HG03280 (cell line): ENCODE measurements at regions not wholly inside any gene's neighbourhood (a gene's known extent, or its start where the extent isn't known, plus 50 kb on each side); places are given as distances from the start of the nearest gene placed in this dataset.

ENCODE experiments used
- ATAC-seq: cut with Tn5 transposase; IDR thresholded peaks from one replicate; pipeline ENCODE4 v1.9.1; 2021; ENCODE audit warnings: mild to moderate bottlenecking, moderate library complexity; ENCODE audit not compliant: unreplicated experiment

GRCh38 chr7:79593866-79594301 is 140.4 kb upstream of the MAGI2 start:
- ATAC-seq = no peak

DNA sequence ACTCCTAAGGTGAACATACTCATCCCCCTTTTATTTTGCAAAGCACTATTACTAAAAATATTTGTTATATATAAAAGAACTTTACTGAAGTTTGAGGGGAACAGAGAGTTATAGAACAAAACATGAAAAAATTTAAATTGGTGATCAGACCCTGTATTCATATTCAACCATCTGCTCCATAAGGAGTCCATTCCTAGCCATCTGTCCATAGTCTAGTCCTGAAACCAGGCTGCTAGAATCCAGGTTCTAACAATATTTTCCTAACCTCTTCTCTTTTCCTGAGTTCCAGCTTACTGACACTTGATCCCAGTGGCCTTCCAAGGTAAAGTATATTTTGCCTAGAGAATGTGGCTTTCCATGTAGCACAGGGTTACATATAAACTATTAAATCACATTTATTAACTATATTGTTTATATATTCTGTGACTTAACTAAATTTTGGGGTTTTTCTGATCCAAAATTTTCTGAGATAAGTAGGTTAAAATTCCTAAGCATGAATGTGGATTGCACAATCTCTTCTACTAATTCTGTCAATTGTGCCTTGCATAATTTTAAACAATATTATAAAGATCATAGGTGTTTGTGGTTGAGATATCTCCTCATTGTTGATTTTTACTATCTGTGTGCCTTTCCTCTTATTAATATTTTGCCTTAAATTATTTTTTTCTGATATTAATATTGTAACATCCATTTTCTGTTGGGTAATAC is 137.6 kb upstream of the MAGI2 start:
- no peak for ATAC-seq

- ATAC-seq = no peak
Measured at GRCh38 chr7:79590391-79590790, 136.9 kb upstream of the MAGI2 start.

GRCh38 chr7:79570903-79571302 is 117.4 kb upstream of the MAGI2 start:
- no peak for ATAC-seq

DNA sequence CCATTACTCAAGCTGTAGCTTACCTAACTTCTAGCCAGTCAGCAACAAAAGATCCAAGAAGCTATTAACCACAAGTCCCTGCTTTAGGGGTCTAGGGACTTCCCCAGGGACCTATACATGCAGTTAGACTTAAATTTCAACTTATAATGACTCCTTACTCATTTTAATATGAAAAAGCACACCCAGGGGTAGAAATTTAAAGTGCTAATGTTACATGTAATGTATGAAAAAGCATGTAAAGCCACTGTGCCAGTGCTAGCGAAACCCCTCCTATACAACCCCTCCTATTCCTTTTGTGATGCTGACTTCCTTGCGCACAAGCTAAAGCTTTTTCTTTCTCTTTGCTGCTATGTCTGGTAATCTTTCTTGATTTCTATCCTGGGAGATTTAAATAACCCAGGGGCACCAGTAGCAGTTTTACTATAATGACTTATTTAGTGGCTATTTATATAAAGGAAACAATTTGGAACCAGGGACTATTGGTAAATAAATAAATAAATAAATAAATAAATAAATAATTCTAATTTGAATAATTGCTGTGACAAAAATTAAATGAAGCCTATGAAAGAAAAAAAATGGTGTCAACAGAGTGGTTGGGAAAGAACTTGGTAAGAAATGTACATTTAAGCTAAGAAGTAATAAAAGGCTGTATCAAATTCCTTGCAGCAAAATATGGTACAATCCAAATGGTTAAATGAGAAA is 110.5 kb upstream of the MAGI2 start:
- no peak for ATAC-seq

- no peak for ATAC-seq
Measured at GRCh38 chr7:79555571-79555970, 102.1 kb upstream of the MAGI2 start.

- no peak for ATAC-seq
Measured at GRCh38 chr7:79553811-79554555, 100.5 kb upstream of the MAGI2 start.

DNA sequence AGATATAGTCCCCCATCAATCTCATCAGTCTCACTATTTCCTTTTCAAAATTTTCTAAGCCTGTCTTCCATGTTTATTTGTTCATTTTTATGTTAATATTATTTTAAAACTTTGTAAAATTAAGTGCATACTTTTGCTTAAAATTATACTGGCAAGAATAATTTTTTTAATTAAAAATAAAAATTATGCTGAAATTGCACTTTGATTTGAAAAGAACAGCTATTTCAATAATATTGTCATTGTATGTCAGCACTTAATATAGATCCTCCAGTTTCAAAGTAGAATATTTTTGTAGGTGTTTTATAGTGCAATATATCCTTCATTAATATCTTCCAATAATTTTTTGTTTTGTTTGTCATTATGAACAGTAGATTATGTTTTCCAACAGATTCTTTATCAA is 99.0 kb upstream of the MAGI2 start:
- ATAC-seq = no peak

GRCh38 chr7:79548727-79549126 is 95.3 kb upstream of the MAGI2 start:
- no peak for ATAC-seq

GRCh38 chr7:79547132-79547531 is 93.7 kb upstream of the MAGI2 start:
- ATAC-seq = no peak

- ATAC-seq = no peak
Measured at GRCh38 chr7:79540592-79540991, 87.1 kb upstream of the MAGI2 start.

GRCh38 chr7:79534128-79534527 is 80.7 kb upstream of the MAGI2 start:
- ATAC-seq = no peak

DNA sequence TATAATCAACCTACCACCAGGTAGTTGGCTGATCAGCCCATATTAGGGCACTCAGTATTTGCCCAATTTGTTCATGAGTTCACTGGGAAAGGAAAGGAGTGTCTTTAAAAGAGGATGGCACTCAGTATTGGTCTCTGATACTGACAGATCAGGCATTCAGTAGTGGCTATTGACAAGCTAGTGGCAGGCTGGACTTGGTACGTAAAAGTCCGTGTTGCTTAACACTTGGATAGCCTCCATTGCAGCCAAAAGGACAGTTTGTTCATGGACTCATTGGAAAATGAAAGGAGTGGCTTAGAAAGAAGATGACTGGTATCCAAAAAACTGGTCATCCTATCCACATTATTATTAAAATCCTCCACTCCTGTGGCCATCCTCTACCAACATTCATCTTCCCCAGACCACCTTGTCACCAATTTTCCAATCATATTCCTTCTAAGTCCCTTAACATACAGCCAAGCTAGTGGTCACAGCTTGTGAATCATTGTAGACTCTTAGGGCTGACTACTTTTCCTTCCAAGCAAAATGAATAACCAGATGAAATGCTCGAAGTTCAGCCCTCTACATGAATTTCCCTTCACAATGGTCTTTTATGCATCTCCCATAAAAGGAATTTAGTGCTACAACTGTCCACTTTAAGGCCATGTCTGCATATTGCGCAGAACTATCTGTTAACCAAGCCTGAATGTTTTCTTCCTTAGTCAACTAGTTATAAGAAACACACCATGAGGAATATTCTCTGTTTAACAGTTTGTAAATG is 78.6 kb upstream of the MAGI2 start:
- ATAC-seq = no peak

DNA sequence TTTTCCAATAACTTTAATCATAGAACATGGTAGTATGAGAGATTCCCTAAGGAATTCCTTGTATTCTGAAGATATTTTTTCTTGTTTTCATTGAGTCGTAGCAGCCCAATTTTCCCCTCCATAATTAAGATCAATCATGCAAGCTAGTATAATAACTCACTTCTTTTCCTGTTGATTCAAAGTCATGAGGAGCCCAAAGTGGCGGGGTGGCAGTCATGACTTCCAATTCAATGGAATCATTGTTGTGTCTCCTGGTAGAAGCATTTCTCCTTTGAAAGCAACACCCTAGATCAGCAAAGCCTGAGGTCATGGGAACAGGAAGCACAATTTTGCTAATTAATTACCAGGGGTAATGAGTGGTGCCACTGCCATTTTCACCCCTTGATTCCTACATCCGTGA is 77.6 kb upstream of the MAGI2 start:
- no peak for ATAC-seq

GRCh38 chr7:79529881-79530235 is 76.4 kb upstream of the MAGI2 start:
- no peak for ATAC-seq

GRCh38 chr7:79529214-79529880 is 75.9 kb upstream of the MAGI2 start:
- ATAC-seq = no peak

GRCh38 chr7:79528421-79528820 is 75.0 kb upstream of the MAGI2 start:
- no peak for ATAC-seq

GRCh38 chr7:79524048-79524447 is 70.6 kb upstream of the MAGI2 start:
- ATAC-seq = no peak

DNA sequence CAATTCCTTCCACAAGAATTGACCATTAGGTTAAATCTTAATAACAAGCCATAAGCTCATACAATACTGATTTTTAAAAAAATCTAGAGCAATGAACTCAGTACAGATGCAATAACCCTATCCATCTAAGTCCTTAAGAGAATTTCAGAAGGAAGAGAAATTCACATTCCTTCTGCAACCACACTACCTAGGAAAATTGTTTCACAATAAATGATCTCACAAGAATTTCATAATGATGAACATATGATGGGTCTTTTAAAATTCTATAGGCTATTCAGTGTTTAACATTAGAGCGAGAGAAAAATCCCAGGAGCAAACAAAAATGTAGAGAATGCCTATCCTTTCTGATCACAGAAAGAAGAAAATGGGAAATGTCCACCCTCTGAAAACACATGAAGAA is 70.0 kb upstream of the MAGI2 start:
- no peak for ATAC-seq

DNA sequence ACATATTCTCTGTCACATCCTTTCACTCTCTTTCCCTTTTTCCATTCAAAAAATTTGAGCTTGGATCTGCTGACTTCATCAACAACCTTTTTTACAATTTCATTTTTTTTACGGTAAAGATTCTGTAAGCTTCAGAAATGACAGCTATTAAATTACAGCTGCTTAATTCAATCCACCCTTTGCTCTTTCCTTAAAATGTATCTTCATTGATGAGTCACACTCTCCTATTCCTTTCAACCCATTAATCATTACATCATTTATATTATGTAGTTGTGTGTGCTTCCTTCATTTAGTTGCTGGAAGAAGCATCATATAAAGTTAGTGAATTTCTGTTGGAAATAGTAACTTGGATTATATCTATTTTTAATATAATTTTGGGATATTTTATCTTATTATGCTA is 67.1 kb upstream of the MAGI2 start:
- no peak for ATAC-seq

GRCh38 chr7:79515358-79515757 is 61.9 kb upstream of the MAGI2 start:
- ATAC-seq = no peak
